ENCODE measurements at regions not wholly inside any gene's neighbourhood (a gene's known extent, or its start where the extent isn't known, plus 50 kb on each side); places are given as distances from the start of the nearest gene placed in this dataset.

- no peak overlapping the region for H2AFZ ChIP-seq
Observed at GRCh38 chr20:24406251-24406650, 63.2 kb upstream of the SYNDIG1 start.

DNA sequence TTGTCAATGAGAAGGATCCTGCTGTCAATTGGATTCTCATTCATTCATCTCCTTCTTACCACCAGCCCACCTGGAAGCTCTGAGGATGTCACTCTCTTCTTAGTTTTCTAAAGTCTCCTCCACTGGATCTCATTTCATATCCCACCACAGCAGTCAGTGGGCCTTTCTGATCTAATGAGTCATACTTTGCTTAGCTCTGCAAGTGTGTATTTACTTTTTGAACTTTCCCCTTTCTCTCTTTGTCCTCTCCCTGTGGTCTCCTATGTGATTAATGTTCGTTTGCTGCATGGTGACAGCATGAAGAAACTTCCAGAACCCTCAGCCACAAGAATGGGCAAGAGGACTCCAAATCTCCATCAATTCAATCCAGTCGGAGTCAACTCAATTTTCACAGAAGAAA, 63.6 kb upstream of the SYNDIG1 start:
- Histone ChIP-seq H3K36me3 (replicated peaks; ENCODE audit: insufficient read depth, low read depth) (no peaks in the 10 kb centered on the region), H2AFZ (no peak overlapping the region), H3K27ac (no peak overlapping the region), H3K9me3 (ENCODE audit: low read depth) (no peaks in the 10 kb centered on the region), H3K4me2 (no peak overlapping the region), H3K4me3 (no peak overlapping the region), H3K9me2 (replicated peaks; ENCODE audit: insufficient read depth) (no peaks in the 10 kb centered on the region), H3K4me1 (ENCODE audit: insufficient read depth) (no peaks in the 10 kb centered on the region), H3K27me3 (no peaks in the 10 kb centered on the region), H3K79me2 (no peaks in the 10 kb centered on the region), H4K20me1 (ENCODE audit: insufficient read depth, poor library complexity, severe bottlenecking) (no peaks in the 10 kb centered on the region)
- TF ChIP-seq CTCF (IDR thresholded peaks at IDR 0.05; ENCODE audit: poor library complexity) = no peak
- TF ChIP-seq EZH2 (IDR thresholded peaks at IDR 0.05; ENCODE audit: borderline replicate concordance) = no peak
- TF ChIP-seq EZH2phosphoT487 (IDR thresholded peaks at IDR 0.05; ENCODE audit: low read depth, severe bottlenecking, unreplicated experiment) = no peak
- no peak for DNase-seq (ENCODE audit: low spot score)
- WGBS (ENCODE audit: low lambda C conversion rate, missing lambda C conversion rate) = 76% methylated on average over 2 of the region's 2 CpGs

More at GRCh38 chr20:24406251-24406650, 63.2 kb upstream of the SYNDIG1 start:
- DNase-seq (ENCODE audit: low spot score) = no peak
- H3K4me2 ChIP-seq = no peak overlapping the region
- no peaks in the 10 kb centered on the region for H3K4me1 ChIP-seq (ENCODE audit: insufficient read depth)
- H4K20me1 ChIP-seq (ENCODE audit: insufficient read depth, poor library complexity, severe bottlenecking) = no peaks in the 10 kb centered on the region
- H3K9me2 ChIP-seq (replicated peaks; ENCODE audit: insufficient read depth) = no peaks in the 10 kb centered on the region
- 93% methylated on average over 2 of the region's 2 CpGs for WGBS (ENCODE audit: low lambda C conversion rate, missing lambda C conversion rate)
- no peaks in the 10 kb centered on the region for H3K79me2 ChIP-seq
- no peaks in the 10 kb centered on the region for H3K36me3 ChIP-seq (replicated peaks; ENCODE audit: insufficient read depth, low read depth)
- no peaks in the 10 kb centered on the region for H3K9me3 ChIP-seq (ENCODE audit: low read depth)
- H3K27me3 ChIP-seq = no peaks in the 10 kb centered on the region
- TF ChIP-seq EZH2 (IDR thresholded peaks at IDR 0.05; ENCODE audit: borderline replicate concordance) (no peak), EZH2phosphoT487 (IDR thresholded peaks at IDR 0.05; ENCODE audit: low read depth, severe bottlenecking, unreplicated experiment) (no peak), CTCF (IDR thresholded peaks at IDR 0.05; ENCODE audit: poor library complexity) (no peak)
- H3K27ac ChIP-seq = no peak overlapping the region
- no peak overlapping the region for H3K4me3 ChIP-seq

DNA sequence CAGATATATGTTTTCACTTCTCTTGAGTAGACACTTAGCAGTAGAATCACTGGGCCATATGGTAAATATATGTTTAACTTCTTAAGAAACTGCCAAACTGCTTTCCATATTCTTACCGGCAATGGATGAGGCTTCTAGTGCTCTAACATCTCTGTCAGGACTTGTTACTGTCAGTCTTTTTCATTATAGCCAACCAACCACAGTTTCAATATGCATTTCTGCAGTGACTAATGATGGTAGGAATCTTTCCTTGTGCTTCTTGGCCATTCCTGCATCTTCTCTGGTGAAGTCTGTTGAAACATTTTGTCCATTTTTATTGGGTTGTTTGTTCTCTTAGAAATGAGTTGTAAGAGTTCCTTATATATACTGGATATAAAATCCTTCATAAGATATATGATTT, 66.0 kb upstream of the SYNDIG1 start:
- Histone ChIP-seq H3K4me3 (no peak overlapping the region), H3K79me2 (no peaks in the 10 kb centered on the region), H2AFZ (no peak overlapping the region), H3K27me3 (no peaks in the 10 kb centered on the region), H3K36me3 (replicated peaks; ENCODE audit: insufficient read depth, low read depth) (no peaks in the 10 kb centered on the region), H3K4me2 (no peak overlapping the region), H3K9me2 (replicated peaks; ENCODE audit: insufficient read depth) (no peaks in the 10 kb centered on the region), H3K27ac (no peak overlapping the region), H3K4me1 (ENCODE audit: insufficient read depth) (no peaks in the 10 kb centered on the region), H3K9me3 (ENCODE audit: low read depth) (no peaks in the 10 kb centered on the region), H4K20me1 (ENCODE audit: insufficient read depth, poor library complexity, severe bottlenecking) (no peaks in the 10 kb centered on the region)
- DNase-seq (ENCODE audit: low spot score) = no peak
- whole genome bisulfite sequencing (ENCODE audit: low lambda C conversion rate, missing lambda C conversion rate) = 84% methylated on average over 1 of the region's 1 CpG
- TF ChIP-seq EZH2phosphoT487 (IDR thresholded peaks at IDR 0.05; ENCODE audit: low read depth, severe bottlenecking, unreplicated experiment) = no peak
- no peak for TF ChIP-seq CTCF (IDR thresholded peaks at IDR 0.05; ENCODE audit: poor library complexity)
- no peak for TF ChIP-seq EZH2 (IDR thresholded peaks at IDR 0.05; ENCODE audit: borderline replicate concordance)

GRCh38 chr20:24402188-24402587, 67.2 kb upstream of the SYNDIG1 start:
- no peak for TF ChIP-seq EZH2 (IDR thresholded peaks at IDR 0.05; ENCODE audit: borderline replicate concordance)
- TF ChIP-seq EZH2phosphoT487 (IDR thresholded peaks at IDR 0.05; ENCODE audit: low read depth, severe bottlenecking, unreplicated experiment) = no peak
- no peak for TF ChIP-seq CTCF (IDR thresholded peaks at IDR 0.05; ENCODE audit: poor library complexity)
- no peaks in the 10 kb centered on the region for H4K20me1 ChIP-seq (ENCODE audit: insufficient read depth, poor library complexity, severe bottlenecking)
- 87% methylated on average over 2 of the region's 2 CpGs for WGBS (ENCODE audit: low lambda C conversion rate, missing lambda C conversion rate)

More at GRCh38 chr20:24402188-24402587, 67.2 kb upstream of the SYNDIG1 start:
- no peak overlapping the region for H3K4me3 ChIP-seq
- no peak overlapping the region for H2AFZ ChIP-seq
- H3K27me3 ChIP-seq = no peaks in the 10 kb centered on the region
- DNase-seq (ENCODE audit: low spot score) = no peak
- no peaks in the 10 kb centered on the region for H3K79me2 ChIP-seq
- H3K4me1 ChIP-seq (ENCODE audit: insufficient read depth) = no peaks in the 10 kb centered on the region
- H3K27ac ChIP-seq = no peak overlapping the region
- no peaks in the 10 kb centered on the region for H3K9me3 ChIP-seq (ENCODE audit: low read depth)
- H3K36me3 ChIP-seq (replicated peaks; ENCODE audit: insufficient read depth, low read depth) = no peaks in the 10 kb centered on the region
- H3K4me2 ChIP-seq = no peak overlapping the region
- no peaks in the 10 kb centered on the region for H3K9me2 ChIP-seq (replicated peaks; ENCODE audit: insufficient read depth)

All from hepatocyte (in vitro differentiated cells).